Prostate gland (tissue), 2 donors: ENCODE measurements at regions not wholly inside any gene's neighbourhood (a gene's known extent, or its start where the extent isn't known, plus 50 kb on each side); places are given as distances from the start of the nearest gene placed in this dataset.
A peak's percentile ranks its signal among the peaks of the same experiment; 100 is the strongest.

Source experiments
- DNase-seq: peaks from one replicate; pipeline ENCODE4 v3.0.0-alpha.2; 2019; ENCODE audit warnings: low spot score
- H3K27ac ChIP-seq, 2 donors: fragments of 200-600 bp; sonication (generic); 2 replicates each; pipeline ENCODE4 v1.5.1; 2017 to 2019
- H3K27me3 ChIP-seq: fragments of 200-600 bp; sonication (generic); replicated peaks from 2 replicates; pipeline ENCODE4 v1.5.1; 2019; ENCODE audit not compliant: insufficient read depth
- H3K36me3 ChIP-seq, 2 donors: fragments of 200-600 bp; sonication (generic); 1 replicate in 1 of 2; 2 replicates in 1 of 2; pipeline versions ENCODE4 v1.5.1 to v1.8.1; 2017 to 2019
- H3K4me1 ChIP-seq: fragments of 200-600 bp; sonication (generic); replicated peaks from 2 replicates; pipeline ENCODE4 v1.5.1; 2019
- H3K4me3 ChIP-seq, 2 donors: fragments of 200-600 bp; sonication (generic); 2 replicates each; pipeline ENCODE4 v1.5.1; 2017 to 2019
- H3K9me3 ChIP-seq: fragments of 200-600 bp; sonication (generic); 2 replicates; pipeline ENCODE4 v1.5.1; 2017
- POLR2A ChIP-seq: fragments of 450-650 bp; IDR thresholded peaks from one replicate; pipeline ENCODE4 v1.6.1; 2016; ENCODE audit warnings: antibody characterized with exemption, mild to moderate bottlenecking
- POLR2AphosphoS5 ChIP-seq: sonication (generic); formaldehyde crosslinking; IDR thresholded peaks from one replicate; pipeline ENCODE4 v1.6.1; 2017; ENCODE audit warnings: antibody characterized with exemption
- WGBS: methylation state at CpG from one replicate; pipeline ENCODE4 v1.1.5; 2018; 5-methylcytosine and 5-hydroxymethylcytosine counted together
- intact Hi-C: fragments of 100-400 bp; cut with DNase I; formaldehyde crosslinking; loops from one replicate; pipeline ENCODE4 v1.14.2; 2022
- TF ChIP-seq, protein P1 (sequence below), 4 experiments: fragments of 200-600 bp in 2 of 4; fragments of 450-650 bp in 2 of 4; sonication (generic) in 2 of 4; IDR thresholded peaks; 1 replicate in 3 of 4; 2 replicates in 1 of 4; pipeline ENCODE4 v1.5.1; 2016 to 2019; ENCODE audit warnings: antibody characterized with exemption in 4 of 4, mild to moderate bottlenecking in 2 of 4, moderate library complexity in 2 of 4

DNA sequence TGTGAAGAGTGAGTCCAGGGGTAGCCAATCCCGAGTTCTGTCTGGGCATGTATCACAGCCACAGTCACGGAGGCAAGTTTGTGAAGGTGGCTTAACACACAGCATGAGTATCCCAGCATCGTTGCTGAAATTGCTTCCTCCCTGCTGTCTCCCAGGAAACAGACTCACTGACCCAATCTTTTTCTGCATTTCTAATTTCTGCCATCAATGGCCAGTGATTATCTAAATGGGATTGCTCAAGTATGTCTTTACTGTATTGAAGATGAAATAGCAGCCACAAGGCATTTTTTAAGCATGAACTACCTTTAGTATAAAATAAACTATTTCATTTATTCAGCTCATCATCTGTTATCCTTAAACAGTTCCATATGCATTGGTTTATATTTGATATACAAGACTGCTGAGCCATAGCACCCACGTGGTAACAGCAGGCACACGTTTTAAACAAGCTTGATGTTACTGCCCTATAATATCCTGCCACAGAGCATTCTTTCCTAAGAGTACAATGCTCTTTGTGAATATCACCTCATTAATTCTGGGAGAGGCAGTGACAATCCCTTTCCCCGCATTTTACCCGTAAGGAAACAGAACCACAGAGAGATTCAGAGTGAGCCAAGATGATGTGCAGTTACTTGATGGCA, 276.6 kb upstream of the THBS1 start:
- Histone ChIP-seq H3K27ac (no peak overlapping the region), H3K4me3 (no peak overlapping the region), H3K27me3 (no peaks in the 10 kb centered on the region), H3K9me3 (no peaks in the 10 kb centered on the region), H3K4me1 (no peaks in the 10 kb centered on the region), H3K36me3 (no peaks in the 10 kb centered on the region)
- no peak for DNase-seq
- TF ChIP-seq, protein P1, sequence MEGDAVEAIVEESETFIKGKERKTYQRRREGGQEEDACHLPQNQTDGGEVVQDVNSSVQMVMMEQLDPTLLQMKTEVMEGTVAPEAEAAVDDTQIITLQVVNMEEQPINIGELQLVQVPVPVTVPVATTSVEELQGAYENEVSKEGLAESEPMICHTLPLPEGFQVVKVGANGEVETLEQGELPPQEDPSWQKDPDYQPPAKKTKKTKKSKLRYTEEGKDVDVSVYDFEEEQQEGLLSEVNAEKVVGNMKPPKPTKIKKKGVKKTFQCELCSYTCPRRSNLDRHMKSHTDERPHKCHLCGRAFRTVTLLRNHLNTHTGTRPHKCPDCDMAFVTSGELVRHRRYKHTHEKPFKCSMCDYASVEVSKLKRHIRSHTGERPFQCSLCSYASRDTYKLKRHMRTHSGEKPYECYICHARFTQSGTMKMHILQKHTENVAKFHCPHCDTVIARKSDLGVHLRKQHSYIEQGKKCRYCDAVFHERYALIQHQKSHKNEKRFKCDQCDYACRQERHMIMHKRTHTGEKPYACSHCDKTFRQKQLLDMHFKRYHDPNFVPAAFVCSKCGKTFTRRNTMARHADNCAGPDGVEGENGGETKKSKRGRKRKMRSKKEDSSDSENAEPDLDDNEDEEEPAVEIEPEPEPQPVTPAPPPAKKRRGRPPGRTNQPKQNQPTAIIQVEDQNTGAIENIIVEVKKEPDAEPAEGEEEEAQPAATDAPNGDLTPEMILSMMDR (IDR thresholded peaks at IDR 0.05) = no peak
- TF ChIP-seq POLR2AphosphoS5 = no peak
- no peak for TF ChIP-seq POLR2A
- 69% methylated on average over 7 of the region's 7 CpGs for WGBS
- intact Hi-C loops = no loop called here

GRCh38 chr15:39304931-39305728, 275.7 kb upstream of the THBS1 start:
- intact Hi-C loops = no loop called here
- Histone ChIP-seq H3K9me3 (no peaks in the 10 kb centered on the region), H3K4me1 (no peaks in the 10 kb centered on the region), H3K36me3 (no peaks in the 10 kb centered on the region), H3K27me3 (no peaks in the 10 kb centered on the region), H3K4me3 (no peak overlapping the region), H3K27ac (no peak overlapping the region)
- 82% methylated on average over 4 of the region's 4 CpGs for WGBS
- TF ChIP-seq, protein P1 (IDR thresholded peaks at IDR 0.05) = no peak
- TF ChIP-seq POLR2AphosphoS5 = no peak
- TF ChIP-seq POLR2A = no peak
- DNase-seq = no peak

GRCh38 chr15:39310633-39311032, 270.2 kb upstream of the THBS1 start:
- 77% methylated on average over 3 of the region's 3 CpGs for WGBS
- Histone ChIP-seq H3K4me1 (no peaks in the 10 kb centered on the region), H3K36me3 (no peaks in the 10 kb centered on the region), H3K27me3 (no peaks in the 10 kb centered on the region), H3K9me3 (no peaks in the 10 kb centered on the region), H3K27ac (no peak overlapping the region), H3K4me3 (no peak overlapping the region)
- intact Hi-C loops = no loop called here
- DNase-seq = no peak
- TF ChIP-seq POLR2AphosphoS5 (no peak), POLR2A (no peak)
- TF ChIP-seq, protein P1 (IDR thresholded peaks at IDR 0.05) = no peak

GRCh38 chr15:39312984-39313383, 267.9 kb upstream of the THBS1 start:
- 87% methylated on average over 3 of the region's 3 CpGs for WGBS
- intact Hi-C loops = no loop called here

More at GRCh38 chr15:39312984-39313383, 267.9 kb upstream of the THBS1 start:
- no peak overlapping the region for H3K27ac ChIP-seq
- no peaks in the 10 kb centered on the region for H3K27me3 ChIP-seq
- DNase-seq = no peak
- no peak for TF ChIP-seq POLR2A
- TF ChIP-seq POLR2AphosphoS5 = no peak
- TF ChIP-seq, protein P1 (IDR thresholded peaks at IDR 0.05) = peak in 1 of 4 experiments; percentile 31
- H3K4me3 ChIP-seq = no peak overlapping the region
- no peaks in the 10 kb centered on the region for H3K9me3 ChIP-seq
- H3K4me1 ChIP-seq = no peaks in the 10 kb centered on the region
- no peaks in the 10 kb centered on the region for H3K36me3 ChIP-seq
